DOHH2 (cell line): ENCODE measurements at regions not wholly inside any gene's neighbourhood (a gene's known extent, or its start where the extent isn't known, plus 50 kb on each side); places are given as distances from the start of the nearest gene placed in this dataset.
A peak's percentile ranks its signal among the peaks of the same experiment; 100 is the strongest.

ENCODE experiments used
- H3F3A ChIP-seq: fragments of 200-600 bp; sonication (generic), shearing (Covaris generic); 2 replicates; pipeline ENCODE4 v1.6.0; 2016; ENCODE audit warnings: antibody characterized with exemption, mild to moderate bottlenecking; ENCODE audit not compliant: control insufficient read depth, insufficient read depth
- H3K27ac ChIP-seq: fragments of 200-600 bp; sonication (generic); 2 replicates; pipeline ENCODE4 v1.5.1; 2014; ENCODE audit warnings: low read depth, mild to moderate bottlenecking, low read length, moderate library complexity
- H3K27me3 ChIP-seq: fragments of 200-600 bp; sonication (generic); 2 replicates; pipeline ENCODE4 v1.6.1; 2014; ENCODE audit warnings: mild to moderate bottlenecking, low read length, mixed read lengths; ENCODE audit not compliant: control insufficient read depth
- H3K36me3 ChIP-seq: fragments of 200-600 bp; sonication (generic); 2 replicates; pipeline ENCODE4 v1.6.1; 2014; ENCODE audit warnings: mild to moderate bottlenecking, low read length, moderate library complexity, mixed read lengths; ENCODE audit not compliant: control insufficient read depth
- H3K4me1 ChIP-seq: fragments of 200-600 bp; sonication (generic); 2 replicates; pipeline ENCODE4 v1.6.1; 2014; ENCODE audit warnings: mild to moderate bottlenecking, low read length, mixed read lengths; ENCODE audit not compliant: control insufficient read depth
- H3K4me2 ChIP-seq: fragments of 200-600 bp; sonication (generic); 2 replicates; pipeline ENCODE4 v1.6.0; 2014; ENCODE audit warnings: mild to moderate bottlenecking, low read length, moderate library complexity
- H3K4me3 ChIP-seq: fragments of 200-600 bp; sonication (generic); 2 replicates; pipeline ENCODE4 v1.5.1; 2014; ENCODE audit warnings: mild to moderate bottlenecking, low read length, mixed read lengths
- H3K79me2 ChIP-seq: fragments of 200-600 bp; sonication (generic); 2 replicates; pipeline ENCODE4 v1.6.1; 2014; ENCODE audit warnings: mild to moderate bottlenecking, low read length, mixed read lengths; ENCODE audit not compliant: control insufficient read depth
- H3K9me2 ChIP-seq: fragments of 200-600 bp; sonication (generic); replicated peaks from 2 replicates; pipeline ENCODE4 v1.6.1; 2014; ENCODE audit warnings: mild to moderate bottlenecking, low read length, mixed read lengths; ENCODE audit not compliant: control insufficient read depth
- H3K9me3 ChIP-seq: fragments of 200-600 bp; sonication (generic); 2 replicates; pipeline ENCODE4 v1.6.1; 2014; ENCODE audit warnings: antibody characterized with exemption, low read length, mixed read lengths; ENCODE audit not compliant: control insufficient read depth, insufficient read depth
- H4K20me1 ChIP-seq: fragments of 200-600 bp; sonication (generic); 2 replicates; pipeline ENCODE4 v1.6.0; 2014; ENCODE audit warnings: low read depth, mild to moderate bottlenecking, antibody characterized with exemption, low read length, moderate library complexity; ENCODE audit not compliant: control insufficient read depth, insufficient read depth
- CTCF ChIP-seq: fragments of 200-600 bp; sonication (generic); IDR thresholded peaks from one replicate; pipeline ENCODE4 v1.5.1; 2014; ENCODE audit warnings: antibody characterized with exemption, mild to moderate bottlenecking, low read depth, low read length; ENCODE audit not compliant: poor library complexity, severe bottlenecking
- EZH2phosphoT487 ChIP-seq: fragments of 200-600 bp; sonication (generic); IDR thresholded peaks from 2 replicates; pipeline ENCODE4 v1.6.1; 2017; ENCODE audit warnings: borderline replicate concordance, mild to moderate bottlenecking, antibody characterized with exemption, low read length, moderate library complexity, mixed read lengths

- Histone ChIP-seq H3K4me1 (peaks cover 21% of the 10 kb centered on the region), H3K27me3 (no peaks in the 10 kb centered on the region), H3F3A (no peaks in the 10 kb centered on the region), H3K4me2 (no peak overlapping the region; the same call in 1 of the 2 replicates), H3K9me3 (no peaks in the 10 kb centered on the region), H3K27ac (no peak overlapping the region), H3K4me3 (no peak overlapping the region), H4K20me1 (no peaks in the 10 kb centered on the region), H3K36me3 (no peaks in the 10 kb centered on the region), H3K9me2 (no peaks in the 10 kb centered on the region), H3K79me2 (no peaks in the 10 kb centered on the region)
- TF ChIP-seq EZH2phosphoT487 (no peak), CTCF (no peak)
These were observed 76.8 kb upstream of the HNRNPU start for GRCh38 chr1:244941121-244941520.

GRCh38 chr1:244937099-244937498, 72.8 kb upstream of the HNRNPU start:
- no peaks in the 10 kb centered on the region for H4K20me1 ChIP-seq
- no peaks in the 10 kb centered on the region for H3F3A ChIP-seq

GRCh38 chr1:244920911-244921761, 56.8 kb upstream of the HNRNPU start:
- no peak for TF ChIP-seq EZH2phosphoT487
- no peak for TF ChIP-seq CTCF
- peak overlapping the region; percentile 99 for H3K4me2 ChIP-seq

More at GRCh38 chr1:244937099-244937498, 72.8 kb upstream of the HNRNPU start:
- Histone ChIP-seq H3K9me3 (no peaks in the 10 kb centered on the region), H3K9me2 (no peaks in the 10 kb centered on the region), H3K4me2 (no peak overlapping the region), H3K4me1 (peaks cover 21% of the 10 kb centered on the region), H3K36me3 (no peaks in the 10 kb centered on the region), H3K4me3 (no peak overlapping the region), H3K27ac (no peak overlapping the region), H3K27me3 (no peaks in the 10 kb centered on the region), H3K79me2 (no peaks in the 10 kb centered on the region)
- TF ChIP-seq EZH2phosphoT487 (no peak), CTCF (no peak)

More at GRCh38 chr1:244920911-244921761, 56.8 kb upstream of the HNRNPU start:
- Histone ChIP-seq H3K36me3 (no peaks in the 10 kb centered on the region), H3K9me2 (no peaks in the 10 kb centered on the region), H3K9me3 (no peaks in the 10 kb centered on the region), H3K4me1 (peaks cover 37% of the 10 kb centered on the region), H3K27me3 (no peaks in the 10 kb centered on the region), H3K27ac (peak overlapping the region; percentile 71), H3K4me3 (peak overlapping the region; percentile 82), H4K20me1 (no peaks in the 10 kb centered on the region), H3K79me2 (no peaks in the 10 kb centered on the region), H3F3A (peaks cover 34% of the 10 kb centered on the region)
